ENCODE measurements at regions not wholly inside any gene's neighbourhood (a gene's known extent, or its start where the extent isn't known, plus 50 kb on each side); places are given as distances from the start of the nearest gene placed in this dataset.

GRCh38 chr9:86764221-86764624 is 183.1 kb downstream of the GAS1 start:
- no peak for DNase-seq (ENCODE audit: low spot score)

GRCh38 chr9:86763791-86764190 is 183.5 kb downstream of the GAS1 start:
- DNase-seq (ENCODE audit: low spot score), result no peak

- no peak for DNase-seq (ENCODE audit: low spot score)
Observed at GRCh38 chr9:86757382-86757720, 190.0 kb downstream of the GAS1 start.

- no peak for DNase-seq (ENCODE audit: low spot score)
Observed at GRCh38 chr9:86756576-86757381, 190.5 kb downstream of the GAS1 start.

GRCh38 chr9:86755561-86755941 is 191.8 kb downstream of the GAS1 start:
- DNase-seq (ENCODE audit: low spot score), result no peak

- no peak for DNase-seq (ENCODE audit: low spot score)
Observed at GRCh38 chr9:86754581-86755560, 192.4 kb downstream of the GAS1 start.

GRCh38 chr9:86753836-86754235 is 193.5 kb downstream of the GAS1 start:
- no peak for DNase-seq (ENCODE audit: low spot score)

GRCh38 chr9:86752733-86753132 is 194.6 kb downstream of the GAS1 start:
- DNase-seq (ENCODE audit: low spot score), result no peak

- no peak for DNase-seq (ENCODE audit: low spot score)
Observed at GRCh38 chr9:86751956-86752355, 195.3 kb downstream of the GAS1 start.

- no peak for DNase-seq (ENCODE audit: low spot score)
Observed at GRCh38 chr9:86751207-86751606, 196.1 kb downstream of the GAS1 start.

GRCh38 chr9:86749894-86750255 is 197.4 kb downstream of the GAS1 start:
- DNase-seq (ENCODE audit: low spot score), result peak; percentile 88

GRCh38 chr9:86749161-86749893 is 198.0 kb downstream of the GAS1 start:
- DNase-seq (ENCODE audit: low spot score), result no peak

- DNase-seq (ENCODE audit: low spot score), result no peak
Observed at GRCh38 chr9:86747711-86748110, 199.6 kb downstream of the GAS1 start.

- no peak for DNase-seq (ENCODE audit: low spot score)
Observed at GRCh38 chr9:86741311-86742208, 205.7 kb downstream of the GAS1 start.

- DNase-seq (ENCODE audit: low spot score), result no peak
Observed at GRCh38 chr9:86735772-86736458, 211.4 kb downstream of the GAS1 start.

- peak; percentile 97 for DNase-seq (ENCODE audit: low spot score)
Observed at GRCh38 chr9:86734771-86735170, 212.5 kb downstream of the GAS1 start.

- no peak for DNase-seq (ENCODE audit: low spot score)
Observed at GRCh38 chr9:86733929-86734328, 213.4 kb downstream of the GAS1 start.

GRCh38 chr9:86732514-86733171 is 214.7 kb downstream of the GAS1 start:
- peak; percentile 61 for DNase-seq (ENCODE audit: low spot score)

- DNase-seq (ENCODE audit: low spot score), result no peak
Observed at GRCh38 chr9:86731511-86732063, 215.7 kb downstream of the GAS1 start.

Data from COLO829 (cell line).